ENCODE measurements at regions not wholly inside any gene's neighbourhood (a gene's known extent, or its start where the extent isn't known, plus 50 kb on each side); places are given as distances from the start of the nearest gene placed in this dataset.
"Not testable (repeated sequence)": the region's sequence is repeated elsewhere in the genome, so short reads cannot be mapped to it uniquely, and the experiment has no call there.

- Mint-ChIP-seq H3K4me3 (no peak overlapping the region), H3K27me3 (no peaks in the 10 kb centered on the region), H3K4me1 (no peaks in the 10 kb centered on the region), H3K27ac (no peak overlapping the region), H3K9me3 (no peaks in the 10 kb centered on the region), H3K36me3 (no peaks in the 10 kb centered on the region)
- no peak for DNase-seq
Observed at GRCh38 chr5:89847743-89848142, 561.8 kb downstream of the CETN3 start.

GRCh38 chr5:89844548-89844947 is 565.0 kb downstream of the CETN3 start:
- no peak for DNase-seq
- H3K27me3 Mint-ChIP-seq: no peaks in the 10 kb centered on the region
- no peak overlapping the region for H3K4me3 Mint-ChIP-seq
- H3K4me1 Mint-ChIP-seq: no peaks in the 10 kb centered on the region
- no peak overlapping the region for H3K27ac Mint-ChIP-seq
- no peaks in the 10 kb centered on the region for H3K36me3 Mint-ChIP-seq
- H3K9me3 Mint-ChIP-seq: no peaks in the 10 kb centered on the region

GRCh38 chr5:89842531-89842930 is 567.0 kb downstream of the CETN3 start:
- no peaks in the 10 kb centered on the region for H3K9me3 Mint-ChIP-seq
- no peaks in the 10 kb centered on the region for H3K27me3 Mint-ChIP-seq
- no peaks in the 10 kb centered on the region for H3K36me3 Mint-ChIP-seq
- H3K4me1 Mint-ChIP-seq: no peaks in the 10 kb centered on the region
- H3K27ac Mint-ChIP-seq: no peak overlapping the region
- no peak overlapping the region for H3K4me3 Mint-ChIP-seq
- DNase-seq: no peak

GRCh38 chr5:89840906-89841305 is 568.6 kb downstream of the CETN3 start:
- Mint-ChIP-seq H3K4me1 (no peaks in the 10 kb centered on the region), H3K36me3 (no peaks in the 10 kb centered on the region), H3K27ac (no peak overlapping the region), H3K9me3 (peaks cover 1% of the 10 kb centered on the region), H3K27me3 (no peaks in the 10 kb centered on the region), H3K4me3 (no peak overlapping the region)
- no peak for DNase-seq

- no peak overlapping the region for H3K27ac Mint-ChIP-seq
- no peak for DNase-seq
- no peak overlapping the region for H3K4me3 Mint-ChIP-seq
- H3K9me3 Mint-ChIP-seq: no peaks in the 10 kb centered on the region
- H3K36me3 Mint-ChIP-seq: no peaks in the 10 kb centered on the region
- no peaks in the 10 kb centered on the region for H3K4me1 Mint-ChIP-seq
- H3K27me3 Mint-ChIP-seq: no peaks in the 10 kb centered on the region
Observed at GRCh38 chr5:89830691-89831090, 578.9 kb downstream of the CETN3 start.

GRCh38 chr5:89827960-89828359 is 581.6 kb downstream of the CETN3 start:
- no peaks in the 10 kb centered on the region for H3K4me1 Mint-ChIP-seq
- no peaks in the 10 kb centered on the region for H3K27me3 Mint-ChIP-seq
- DNase-seq: no peak
- no peaks in the 10 kb centered on the region for H3K36me3 Mint-ChIP-seq
- H3K27ac Mint-ChIP-seq: no peak overlapping the region
- no peak overlapping the region for H3K4me3 Mint-ChIP-seq
- H3K9me3 Mint-ChIP-seq: no peaks in the 10 kb centered on the region

- H3K27ac Mint-ChIP-seq: no peak overlapping the region
- no peak for DNase-seq
- H3K9me3 Mint-ChIP-seq: no peaks in the 10 kb centered on the region
- H3K36me3 Mint-ChIP-seq: no peaks in the 10 kb centered on the region
- H3K4me1 Mint-ChIP-seq: no peaks in the 10 kb centered on the region
- H3K27me3 Mint-ChIP-seq: no peaks in the 10 kb centered on the region
- no peak overlapping the region for H3K4me3 Mint-ChIP-seq
Observed at GRCh38 chr5:89827359-89827758, 582.2 kb downstream of the CETN3 start.

- Mint-ChIP-seq H3K27me3 (no peaks in the 10 kb centered on the region), H3K4me3 (no peak overlapping the region), H3K36me3 (no peaks in the 10 kb centered on the region), H3K4me1 (no peaks in the 10 kb centered on the region), H3K9me3 (no peaks in the 10 kb centered on the region), H3K27ac (no peak overlapping the region)
- no peak for DNase-seq
Observed at GRCh38 chr5:89826938-89827337, 582.6 kb downstream of the CETN3 start.

- Mint-ChIP-seq H3K4me3 (no peak overlapping the region), H3K27ac (no peak overlapping the region), H3K36me3 (no peaks in the 10 kb centered on the region), H3K4me1 (no peaks in the 10 kb centered on the region), H3K9me3 (no peaks in the 10 kb centered on the region), H3K27me3 (no peaks in the 10 kb centered on the region)
- DNase-seq: no peak
Observed at GRCh38 chr5:89823046-89823445, 586.5 kb downstream of the CETN3 start.

- Mint-ChIP-seq H3K4me1 (no peaks in the 10 kb centered on the region), H3K9me3 (no peaks in the 10 kb centered on the region), H3K27ac (no peak overlapping the region), H3K27me3 (no peaks in the 10 kb centered on the region), H3K4me3 (no peak overlapping the region), H3K36me3 (no peaks in the 10 kb centered on the region)
- no peak for DNase-seq
Observed at GRCh38 chr5:89817841-89818240, 591.7 kb downstream of the CETN3 start.

GRCh38 chr5:89816038-89816437 is 593.5 kb downstream of the CETN3 start:
- no peak for DNase-seq
- Mint-ChIP-seq H3K36me3 (no peaks in the 10 kb centered on the region), H3K27me3 (no peaks in the 10 kb centered on the region), H3K4me3 (no peak overlapping the region), H3K27ac (no peak overlapping the region), H3K9me3 (no peaks in the 10 kb centered on the region), H3K4me1 (no peaks in the 10 kb centered on the region)

- not testable (repeated sequence) for H3K4me3 Mint-ChIP-seq, H3K4me1 Mint-ChIP-seq, H3K27ac Mint-ChIP-seq, H3K27me3 Mint-ChIP-seq, H3K9me3 Mint-ChIP-seq, H3K36me3 Mint-ChIP-seq, DNase-seq
Observed at GRCh38 chr5:89800735-89801134, 608.8 kb downstream of the CETN3 start.

GRCh38 chr5:89794504-89794903 is 615.1 kb downstream of the CETN3 start:
- H3K36me3 Mint-ChIP-seq, H3K27me3 Mint-ChIP-seq, H3K4me1 Mint-ChIP-seq, H3K27ac Mint-ChIP-seq, H3K4me3 Mint-ChIP-seq, H3K9me3 Mint-ChIP-seq, DNase-seq: not testable (repeated sequence)

- not testable (repeated sequence) for H3K4me1 Mint-ChIP-seq, H3K27ac Mint-ChIP-seq, H3K4me3 Mint-ChIP-seq, H3K36me3 Mint-ChIP-seq, DNase-seq, H3K27me3 Mint-ChIP-seq
- H3K9me3 Mint-ChIP-seq: peaks cover 35% of the 10 kb centered on the region
Observed at GRCh38 chr5:89779734-89780133, 629.8 kb downstream of the CETN3 start.

- H3K4me1 Mint-ChIP-seq: no peaks in the 10 kb centered on the region
- H3K36me3 Mint-ChIP-seq: no peaks in the 10 kb centered on the region
- no peak for DNase-seq
- H3K27ac Mint-ChIP-seq: no peak overlapping the region
- H3K4me3 Mint-ChIP-seq: no peak overlapping the region
- H3K27me3 Mint-ChIP-seq: no peaks in the 10 kb centered on the region
- peaks cover 37% of the 10 kb centered on the region for H3K9me3 Mint-ChIP-seq
Observed at GRCh38 chr5:89777758-89778157, 631.8 kb downstream of the CETN3 start.

GRCh38 chr5:89769975-89770374 is 639.6 kb downstream of the CETN3 start:
- H3K36me3 Mint-ChIP-seq: no peaks in the 10 kb centered on the region
- DNase-seq: no peak
- H3K27me3 Mint-ChIP-seq: no peaks in the 10 kb centered on the region
- no peak overlapping the region for H3K4me3 Mint-ChIP-seq
- no peak overlapping the region for H3K27ac Mint-ChIP-seq
- no peaks in the 10 kb centered on the region for H3K4me1 Mint-ChIP-seq
- peaks cover 6% of the 10 kb centered on the region for H3K9me3 Mint-ChIP-seq

- Mint-ChIP-seq H3K4me3 (no peak overlapping the region), H3K27me3 (no peaks in the 10 kb centered on the region), H3K9me3 (peaks cover 3% of the 10 kb centered on the region), H3K27ac (no peak overlapping the region), H3K4me1 (no peaks in the 10 kb centered on the region), H3K36me3 (no peaks in the 10 kb centered on the region)
- no peak for DNase-seq
Observed at GRCh38 chr5:89759802-89760201, 649.8 kb downstream of the CETN3 start.
